ENCODE measurements at regions not wholly inside any gene's neighbourhood (a gene's known extent, or its start where the extent isn't known, plus 50 kb on each side); places are given as distances from the start of the nearest gene placed in this dataset.

GRCh38 chr6:66054967-66055366, 347.9 kb upstream of the EYS start:
- no peaks in the 10 kb centered on the region for H3K36me3 ChIP-seq (ENCODE audit: control insufficient read depth in 3 of 3, insufficient read depth in 3 of 3, low read length in 3 of 3)
- H3K4me1 ChIP-seq (ENCODE audit: control insufficient read depth in 3 of 3, insufficient read depth in 3 of 3, low read length in 3 of 3): no peaks in the 10 kb centered on the region
- H3K27ac ChIP-seq (ENCODE audit: low read depth, low read length): no peak overlapping the region
- no peak overlapping the region for H3K4me3 ChIP-seq (ENCODE audit: low read length in 3 of 3)
- no peaks in the 10 kb centered on the region for H3K27me3 ChIP-seq (ENCODE audit: control insufficient read depth in 3 of 3, insufficient read depth in 3 of 3, low read length in 3 of 3)
- no peaks in the 10 kb centered on the region for H3K9me3 ChIP-seq (ENCODE audit: control insufficient read depth in 3 of 3, low read length in 3 of 3)
- H3K9ac ChIP-seq (ENCODE audit: low read depth in 1 of 3, low read length in 3 of 3): no peak overlapping the region

GRCh38 chr6:66051812-66052211, 344.8 kb upstream of the EYS start:
- Histone ChIP-seq H3K4me3 (ENCODE audit: low read length in 3 of 3) (no peak overlapping the region), H3K4me1 (ENCODE audit: control insufficient read depth in 3 of 3, insufficient read depth in 3 of 3, low read length in 3 of 3) (no peaks in the 10 kb centered on the region), H3K9me3 (ENCODE audit: control insufficient read depth in 3 of 3, low read length in 3 of 3) (no peaks in the 10 kb centered on the region), H3K27me3 (ENCODE audit: control insufficient read depth in 3 of 3, insufficient read depth in 3 of 3, low read length in 3 of 3) (no peaks in the 10 kb centered on the region), H3K9ac (ENCODE audit: low read depth in 1 of 3, low read length in 3 of 3) (no peak overlapping the region), H3K27ac (ENCODE audit: low read depth, low read length) (no peak overlapping the region), H3K36me3 (ENCODE audit: control insufficient read depth in 3 of 3, insufficient read depth in 3 of 3, low read length in 3 of 3) (no peaks in the 10 kb centered on the region)

- no peak overlapping the region for H3K27ac ChIP-seq (ENCODE audit: low read depth, low read length)
- no peaks in the 10 kb centered on the region for H3K27me3 ChIP-seq (ENCODE audit: control insufficient read depth in 3 of 3, insufficient read depth in 3 of 3, low read length in 3 of 3)
- no peak overlapping the region for H3K9ac ChIP-seq (ENCODE audit: low read depth in 1 of 3, low read length in 3 of 3)
- H3K9me3 ChIP-seq (ENCODE audit: control insufficient read depth in 3 of 3, low read length in 3 of 3): no peaks in the 10 kb centered on the region
- no peaks in the 10 kb centered on the region for H3K36me3 ChIP-seq (ENCODE audit: control insufficient read depth in 3 of 3, insufficient read depth in 3 of 3, low read length in 3 of 3)
- no peaks in the 10 kb centered on the region for H3K4me1 ChIP-seq (ENCODE audit: control insufficient read depth in 3 of 3, insufficient read depth in 3 of 3, low read length in 3 of 3)
- H3K4me3 ChIP-seq (ENCODE audit: low read length in 3 of 3): no peak overlapping the region
These were observed 341.9 kb upstream of the EYS start for GRCh38 chr6:66048684-66049474.

GRCh38 chr6:66032626-66033025, 325.6 kb upstream of the EYS start:
- H3K4me3 ChIP-seq (ENCODE audit: low read length in 3 of 3): no peak overlapping the region
- no peaks in the 10 kb centered on the region for H3K36me3 ChIP-seq (ENCODE audit: control insufficient read depth in 3 of 3, insufficient read depth in 3 of 3, low read length in 3 of 3)

GRCh38 chr6:66029391-66029790, 322.4 kb upstream of the EYS start:
- Histone ChIP-seq H3K9me3 (ENCODE audit: control insufficient read depth in 3 of 3, low read length in 3 of 3) (no peaks in the 10 kb centered on the region), H3K9ac (ENCODE audit: low read depth in 1 of 3, low read length in 3 of 3) (no peak overlapping the region), H3K27me3 (ENCODE audit: control insufficient read depth in 3 of 3, insufficient read depth in 3 of 3, low read length in 3 of 3) (no peaks in the 10 kb centered on the region), H3K27ac (ENCODE audit: low read depth, low read length) (no peak overlapping the region), H3K36me3 (ENCODE audit: control insufficient read depth in 3 of 3, insufficient read depth in 3 of 3, low read length in 3 of 3) (no peaks in the 10 kb centered on the region), H3K4me3 (ENCODE audit: low read length in 3 of 3) (no peak overlapping the region), H3K4me1 (ENCODE audit: control insufficient read depth in 3 of 3, insufficient read depth in 3 of 3, low read length in 3 of 3) (no peaks in the 10 kb centered on the region)

More at GRCh38 chr6:66032626-66033025, 325.6 kb upstream of the EYS start:
- H3K9me3 ChIP-seq (ENCODE audit: control insufficient read depth in 3 of 3, low read length in 3 of 3): no peaks in the 10 kb centered on the region
- no peaks in the 10 kb centered on the region for H3K27me3 ChIP-seq (ENCODE audit: control insufficient read depth in 3 of 3, insufficient read depth in 3 of 3, low read length in 3 of 3)
- H3K27ac ChIP-seq (ENCODE audit: low read depth, low read length): no peak overlapping the region
- no peak overlapping the region for H3K9ac ChIP-seq (ENCODE audit: low read depth in 1 of 3, low read length in 3 of 3)
- H3K4me1 ChIP-seq (ENCODE audit: control insufficient read depth in 3 of 3, insufficient read depth in 3 of 3, low read length in 3 of 3): no peaks in the 10 kb centered on the region

GRCh38 chr6:65999288-65999791, 292.3 kb upstream of the EYS start:
- H3K9me3 ChIP-seq (ENCODE audit: control insufficient read depth in 3 of 3, low read length in 3 of 3): no peaks in the 10 kb centered on the region
- H3K4me3 ChIP-seq (ENCODE audit: low read length in 3 of 3): no peak overlapping the region
- H3K36me3 ChIP-seq (ENCODE audit: control insufficient read depth in 3 of 3, insufficient read depth in 3 of 3, low read length in 3 of 3): no peaks in the 10 kb centered on the region
- H3K4me1 ChIP-seq (ENCODE audit: control insufficient read depth in 3 of 3, insufficient read depth in 3 of 3, low read length in 3 of 3): no peaks in the 10 kb centered on the region
- no peak overlapping the region for H3K27ac ChIP-seq (ENCODE audit: low read depth, low read length)
- H3K27me3 ChIP-seq (ENCODE audit: control insufficient read depth in 3 of 3, insufficient read depth in 3 of 3, low read length in 3 of 3): no peaks in the 10 kb centered on the region
- H3K9ac ChIP-seq (ENCODE audit: low read depth in 1 of 3, low read length in 3 of 3): no peak overlapping the region

GRCh38 chr6:65998544-65998943, 291.5 kb upstream of the EYS start:
- Histone ChIP-seq H3K27me3 (ENCODE audit: control insufficient read depth in 3 of 3, insufficient read depth in 3 of 3, low read length in 3 of 3) (no peaks in the 10 kb centered on the region), H3K9ac (ENCODE audit: low read depth in 1 of 3, low read length in 3 of 3) (no peak overlapping the region), H3K27ac (ENCODE audit: low read depth, low read length) (no peak overlapping the region), H3K9me3 (ENCODE audit: control insufficient read depth in 3 of 3, low read length in 3 of 3) (no peaks in the 10 kb centered on the region), H3K36me3 (ENCODE audit: control insufficient read depth in 3 of 3, insufficient read depth in 3 of 3, low read length in 3 of 3) (no peaks in the 10 kb centered on the region), H3K4me1 (ENCODE audit: control insufficient read depth in 3 of 3, insufficient read depth in 3 of 3, low read length in 3 of 3) (no peaks in the 10 kb centered on the region), H3K4me3 (ENCODE audit: low read length in 3 of 3) (no peak overlapping the region)

GRCh38 chr6:65997539-65997938, 290.5 kb upstream of the EYS start:
- H3K9ac ChIP-seq (ENCODE audit: low read depth in 1 of 3, low read length in 3 of 3): no peak overlapping the region
- H3K4me1 ChIP-seq (ENCODE audit: control insufficient read depth in 3 of 3, insufficient read depth in 3 of 3, low read length in 3 of 3): no peaks in the 10 kb centered on the region
- H3K9me3 ChIP-seq (ENCODE audit: control insufficient read depth in 3 of 3, low read length in 3 of 3): no peaks in the 10 kb centered on the region
- no peak overlapping the region for H3K27ac ChIP-seq (ENCODE audit: low read depth, low read length)
- H3K27me3 ChIP-seq (ENCODE audit: control insufficient read depth in 3 of 3, insufficient read depth in 3 of 3, low read length in 3 of 3): no peaks in the 10 kb centered on the region
- H3K36me3 ChIP-seq (ENCODE audit: control insufficient read depth in 3 of 3, insufficient read depth in 3 of 3, low read length in 3 of 3): no peaks in the 10 kb centered on the region
- no peak overlapping the region for H3K4me3 ChIP-seq (ENCODE audit: low read length in 3 of 3)

- Histone ChIP-seq H3K9ac (ENCODE audit: low read depth in 1 of 3, low read length in 3 of 3) (no peak overlapping the region), H3K4me1 (ENCODE audit: control insufficient read depth in 3 of 3, insufficient read depth in 3 of 3, low read length in 3 of 3) (no peaks in the 10 kb centered on the region), H3K9me3 (ENCODE audit: control insufficient read depth in 3 of 3, low read length in 3 of 3) (no peaks in the 10 kb centered on the region), H3K36me3 (ENCODE audit: control insufficient read depth in 3 of 3, insufficient read depth in 3 of 3, low read length in 3 of 3) (no peaks in the 10 kb centered on the region), H3K27me3 (ENCODE audit: control insufficient read depth in 3 of 3, insufficient read depth in 3 of 3, low read length in 3 of 3) (no peaks in the 10 kb centered on the region), H3K4me3 (ENCODE audit: low read length in 3 of 3) (no peak overlapping the region), H3K27ac (ENCODE audit: low read depth, low read length) (no peak overlapping the region)
These were observed 289.1 kb upstream of the EYS start for GRCh38 chr6:65996096-65996495.

- Histone ChIP-seq H3K9ac (ENCODE audit: low read depth in 1 of 3, low read length in 3 of 3) (no peak overlapping the region), H3K27ac (ENCODE audit: low read depth, low read length) (no peak overlapping the region), H3K9me3 (ENCODE audit: control insufficient read depth in 3 of 3, low read length in 3 of 3) (no peaks in the 10 kb centered on the region), H3K4me1 (ENCODE audit: control insufficient read depth in 3 of 3, insufficient read depth in 3 of 3, low read length in 3 of 3) (no peaks in the 10 kb centered on the region), H3K36me3 (ENCODE audit: control insufficient read depth in 3 of 3, insufficient read depth in 3 of 3, low read length in 3 of 3) (no peaks in the 10 kb centered on the region), H3K27me3 (ENCODE audit: control insufficient read depth in 3 of 3, insufficient read depth in 3 of 3, low read length in 3 of 3) (no peaks in the 10 kb centered on the region), H3K4me3 (ENCODE audit: low read length in 3 of 3) (no peak overlapping the region)
These were observed 282.6 kb upstream of the EYS start for GRCh38 chr6:65989676-65990075.
